ENCODE measurements at regions not wholly inside any gene's neighbourhood (a gene's known extent, or its start where the extent isn't known, plus 50 kb on each side); places are given as distances from the start of the nearest gene placed in this dataset.
A peak's percentile ranks its signal among the peaks of the same experiment; 100 is the strongest.

DNA sequence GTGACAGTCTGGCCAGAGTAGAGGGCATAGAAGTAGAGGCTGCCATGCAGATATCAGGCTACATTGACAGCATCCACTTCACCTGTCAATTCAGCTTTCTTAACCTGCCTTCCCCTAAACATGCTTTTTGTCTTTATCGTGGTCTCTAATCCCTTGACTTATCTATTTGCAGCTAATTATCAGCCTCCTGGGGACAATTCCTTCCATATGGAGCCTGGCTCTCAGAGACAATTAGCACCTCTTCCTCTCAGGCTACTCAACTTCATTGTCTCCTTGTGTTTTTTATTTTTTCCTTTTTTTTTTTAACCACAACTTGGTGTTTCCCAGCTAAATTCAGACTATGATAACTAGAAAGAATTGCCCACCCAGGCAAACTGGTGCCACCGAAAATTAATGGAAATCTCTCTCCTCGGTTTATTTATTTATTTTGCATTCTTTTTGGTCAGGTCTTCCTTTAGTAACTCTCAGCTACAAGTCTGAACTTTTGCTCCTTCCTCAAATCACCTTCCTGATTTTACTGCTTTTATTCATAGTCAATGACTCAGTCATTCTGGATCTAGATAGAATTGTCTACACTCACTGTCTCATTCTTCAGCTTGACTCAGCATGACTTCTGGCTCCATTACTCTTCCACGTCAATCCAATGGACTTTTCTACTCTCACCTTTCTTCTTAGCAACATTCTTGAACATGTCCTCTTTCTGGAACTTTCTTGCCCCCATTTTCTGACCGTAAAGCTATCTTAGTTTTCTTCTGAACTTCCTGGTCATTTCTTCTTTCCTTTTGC is 63.0 kb upstream of the BASP1 start:
- no peak overlapping the region for H3K9ac ChIP-seq (ENCODE audit: low read length)
- H3K4me3 ChIP-seq (ENCODE audit: low read length): no peak overlapping the region
- H3K36me3 ChIP-seq (ENCODE audit: control insufficient read depth, insufficient read depth, low read length, severe bottlenecking): no peaks in the 10 kb centered on the region
- H3K9me3 ChIP-seq (ENCODE audit: control insufficient read depth, low read length): no peaks in the 10 kb centered on the region
- peak; percentile 44 for DNase-seq (ENCODE audit: low read depth)
- H3K4me1 ChIP-seq (ENCODE audit: control insufficient read depth, insufficient read depth, low read length): peaks cover 9% of the 10 kb centered on the region
- H3K27me3 ChIP-seq (replicated peaks; ENCODE audit: control insufficient read depth, insufficient read depth, low read length): no peaks in the 10 kb centered on the region

DNA sequence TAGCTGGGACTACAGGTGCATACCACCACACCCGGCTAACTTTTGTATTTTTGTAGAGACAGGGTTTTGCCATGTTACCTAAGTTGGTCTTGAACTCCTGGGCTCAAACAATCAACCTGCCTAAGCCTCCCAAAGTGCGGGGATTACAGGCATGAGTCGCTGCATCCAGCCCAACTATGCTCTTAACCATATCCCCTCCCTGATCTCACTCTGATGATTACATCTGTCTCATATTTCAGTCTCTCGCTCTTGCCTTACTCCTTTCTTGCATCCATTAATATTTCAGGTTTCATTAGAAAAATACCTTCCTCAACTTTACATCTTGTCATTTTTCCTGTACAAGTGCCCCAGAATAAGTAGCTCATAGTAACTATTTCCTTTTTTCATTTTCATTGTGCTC is 61.0 kb upstream of the BASP1 start:
- H3K27me3 ChIP-seq (replicated peaks; ENCODE audit: control insufficient read depth, insufficient read depth, low read length): no peaks in the 10 kb centered on the region
- H3K4me3 ChIP-seq (ENCODE audit: low read length): no peak overlapping the region
- no peaks in the 10 kb centered on the region for H3K9me3 ChIP-seq (ENCODE audit: control insufficient read depth, low read length)
- no peak for DNase-seq (ENCODE audit: low read depth)
- H3K36me3 ChIP-seq (ENCODE audit: control insufficient read depth, insufficient read depth, low read length, severe bottlenecking): no peaks in the 10 kb centered on the region
- H3K4me1 ChIP-seq (ENCODE audit: control insufficient read depth, insufficient read depth, low read length): peaks cover 9% of the 10 kb centered on the region
- H3K9ac ChIP-seq (ENCODE audit: low read length): no peak overlapping the region

DNA sequence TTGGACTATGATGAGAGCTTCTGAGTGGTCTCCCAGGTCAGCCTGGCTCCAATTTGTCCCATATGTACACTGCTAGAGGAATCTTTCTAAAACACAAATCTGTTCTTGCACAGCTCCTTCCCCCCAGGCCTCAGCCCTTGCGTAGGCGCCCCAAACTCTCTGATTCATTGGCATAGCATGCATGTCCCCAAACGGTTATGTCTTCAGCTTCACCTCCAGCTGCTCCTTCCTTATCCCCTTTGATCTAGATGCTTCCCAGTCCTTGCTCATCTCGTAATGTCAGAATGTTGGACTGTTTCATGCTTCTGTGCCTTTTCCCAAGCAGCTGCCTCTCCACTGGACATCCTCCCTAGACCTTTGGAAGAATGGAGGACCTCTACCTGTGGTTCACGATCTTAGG is 60.1 kb upstream of the BASP1 start:
- peak; percentile 24 for DNase-seq (ENCODE audit: low read depth)
- Histone ChIP-seq H3K36me3 (ENCODE audit: control insufficient read depth, insufficient read depth, low read length, severe bottlenecking) (no peaks in the 10 kb centered on the region), H3K27me3 (replicated peaks; ENCODE audit: control insufficient read depth, insufficient read depth, low read length) (no peaks in the 10 kb centered on the region), H3K9ac (ENCODE audit: low read length) (no peak overlapping the region), H3K4me3 (ENCODE audit: low read length) (no peak overlapping the region), H3K4me1 (ENCODE audit: control insufficient read depth, insufficient read depth, low read length) (peaks cover 9% of the 10 kb centered on the region), H3K9me3 (ENCODE audit: control insufficient read depth, low read length) (no peaks in the 10 kb centered on the region)

DNA sequence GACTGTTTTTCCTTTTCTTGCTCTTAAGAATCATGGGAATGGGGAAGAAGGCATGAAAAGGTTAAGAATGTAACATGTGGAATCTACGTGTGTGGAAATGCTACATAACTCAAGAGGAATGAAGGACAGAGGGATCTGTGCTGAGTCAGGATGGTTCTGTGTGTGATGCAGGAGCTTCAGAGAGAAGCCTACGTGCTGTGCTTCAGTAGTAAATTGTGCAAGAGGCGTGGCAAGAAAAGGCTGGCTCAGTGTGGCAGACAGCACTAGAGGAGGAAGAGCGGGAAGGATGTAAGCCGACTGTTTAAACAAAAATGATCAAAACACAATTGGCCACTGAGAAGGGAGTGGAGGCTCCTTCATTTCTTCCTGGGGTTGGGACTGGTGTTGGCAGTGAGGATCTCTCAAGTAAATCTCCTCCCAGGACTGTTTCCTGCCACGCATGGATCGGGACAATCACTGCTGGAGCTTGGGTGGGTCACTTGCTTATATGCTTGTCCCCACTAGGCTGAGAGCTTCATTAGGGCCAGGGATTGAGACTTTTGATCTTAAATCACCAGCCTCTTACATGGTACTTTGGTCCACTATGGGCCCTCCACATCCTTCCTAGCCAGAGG is 59.4 kb upstream of the BASP1 start:
- H3K9me3 ChIP-seq (ENCODE audit: control insufficient read depth, low read length): no peaks in the 10 kb centered on the region
- H3K9ac ChIP-seq (ENCODE audit: low read length): no peak overlapping the region
- H3K27me3 ChIP-seq (replicated peaks; ENCODE audit: control insufficient read depth, insufficient read depth, low read length): no peaks in the 10 kb centered on the region
- DNase-seq (ENCODE audit: low read depth): peak; percentile 91
- peaks cover 9% of the 10 kb centered on the region for H3K4me1 ChIP-seq (ENCODE audit: control insufficient read depth, insufficient read depth, low read length)
- H3K36me3 ChIP-seq (ENCODE audit: control insufficient read depth, insufficient read depth, low read length, severe bottlenecking): no peaks in the 10 kb centered on the region
- H3K4me3 ChIP-seq (ENCODE audit: low read length): no peak overlapping the region

DNA sequence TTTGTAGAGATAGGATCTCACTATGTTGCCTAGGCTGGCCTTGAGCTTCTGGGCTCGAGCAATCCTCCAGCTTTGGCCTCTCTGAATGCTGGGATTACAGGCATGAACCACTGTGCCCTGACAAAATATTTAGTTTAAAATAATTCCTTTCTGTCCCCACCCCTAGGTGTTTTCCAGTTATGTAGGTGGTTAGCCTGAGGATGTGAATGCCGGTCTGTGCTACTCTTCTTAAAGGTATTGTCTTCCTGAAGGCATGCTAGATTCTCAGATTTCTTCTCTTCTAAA is 56.7 kb upstream of the BASP1 start:
- Histone ChIP-seq H3K36me3 (ENCODE audit: control insufficient read depth, insufficient read depth, low read length, severe bottlenecking) (no peaks in the 10 kb centered on the region), H3K9me3 (ENCODE audit: control insufficient read depth, low read length) (no peaks in the 10 kb centered on the region), H3K4me1 (ENCODE audit: control insufficient read depth, insufficient read depth, low read length) (peaks cover 9% of the 10 kb centered on the region), H3K9ac (ENCODE audit: low read length) (no peak overlapping the region), H3K4me3 (ENCODE audit: low read length) (no peak overlapping the region), H3K27me3 (replicated peaks; ENCODE audit: control insufficient read depth, insufficient read depth, low read length) (peaks cover 2% of the 10 kb centered on the region)
- DNase-seq (ENCODE audit: low read depth): no peak

DNA sequence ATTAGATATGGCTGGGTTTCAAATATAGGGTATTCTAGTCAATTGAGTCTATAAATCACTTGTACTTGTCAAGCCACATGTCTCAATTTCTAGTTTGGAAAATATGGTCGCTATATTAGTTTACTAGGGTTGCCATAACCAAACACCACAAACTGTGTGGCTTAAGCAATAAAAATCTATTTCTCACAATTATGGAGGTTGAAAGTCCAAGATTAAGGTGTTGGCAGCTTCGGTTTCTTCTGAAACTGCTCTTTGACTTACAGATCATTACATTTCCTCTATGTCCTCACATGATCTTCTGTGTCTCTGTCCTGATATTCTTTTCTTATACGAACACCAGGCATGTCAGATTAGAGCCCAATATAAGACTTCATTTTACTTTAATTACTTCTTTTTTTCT is 55.8 kb upstream of the BASP1 start:
- no peaks in the 10 kb centered on the region for H3K36me3 ChIP-seq (ENCODE audit: control insufficient read depth, insufficient read depth, low read length, severe bottlenecking)
- H3K4me3 ChIP-seq (ENCODE audit: low read length): no peak overlapping the region
- peaks cover 9% of the 10 kb centered on the region for H3K4me1 ChIP-seq (ENCODE audit: control insufficient read depth, insufficient read depth, low read length)
- DNase-seq (ENCODE audit: low read depth): no peak
- no peaks in the 10 kb centered on the region for H3K9me3 ChIP-seq (ENCODE audit: control insufficient read depth, low read length)
- no peak overlapping the region for H3K9ac ChIP-seq (ENCODE audit: low read length)
- H3K27me3 ChIP-seq (replicated peaks; ENCODE audit: control insufficient read depth, insufficient read depth, low read length): peaks cover 2% of the 10 kb centered on the region

DNA sequence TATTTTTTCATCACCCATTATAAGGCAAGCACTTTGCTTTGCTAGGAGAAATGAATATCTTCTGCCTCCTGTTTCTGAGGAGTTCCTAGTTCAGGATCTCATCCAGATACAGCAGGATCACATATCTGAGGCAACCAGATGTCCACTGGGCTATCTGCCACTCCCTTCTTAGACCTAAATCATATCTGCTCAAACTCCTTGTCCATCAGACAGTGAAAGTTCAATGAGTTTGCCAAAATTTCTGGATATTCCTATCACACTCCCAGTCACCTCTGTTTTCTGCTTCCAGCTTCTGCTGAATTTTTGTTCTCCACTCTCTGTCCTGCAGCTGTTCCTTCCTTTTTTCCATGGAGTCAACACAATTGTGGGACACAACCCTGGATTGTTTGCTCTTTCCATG is 54.2 kb upstream of the BASP1 start:
- no peaks in the 10 kb centered on the region for H3K9me3 ChIP-seq (ENCODE audit: control insufficient read depth, low read length)
- no peak overlapping the region for H3K9ac ChIP-seq (ENCODE audit: low read length)
- H3K36me3 ChIP-seq (ENCODE audit: control insufficient read depth, insufficient read depth, low read length, severe bottlenecking): no peaks in the 10 kb centered on the region
- peaks cover 2% of the 10 kb centered on the region for H3K27me3 ChIP-seq (replicated peaks; ENCODE audit: control insufficient read depth, insufficient read depth, low read length)
- no peak overlapping the region for H3K4me3 ChIP-seq (ENCODE audit: low read length)
- DNase-seq (ENCODE audit: low read depth): no peak
- peaks cover 13% of the 10 kb centered on the region for H3K4me1 ChIP-seq (ENCODE audit: control insufficient read depth, insufficient read depth, low read length)

DNA sequence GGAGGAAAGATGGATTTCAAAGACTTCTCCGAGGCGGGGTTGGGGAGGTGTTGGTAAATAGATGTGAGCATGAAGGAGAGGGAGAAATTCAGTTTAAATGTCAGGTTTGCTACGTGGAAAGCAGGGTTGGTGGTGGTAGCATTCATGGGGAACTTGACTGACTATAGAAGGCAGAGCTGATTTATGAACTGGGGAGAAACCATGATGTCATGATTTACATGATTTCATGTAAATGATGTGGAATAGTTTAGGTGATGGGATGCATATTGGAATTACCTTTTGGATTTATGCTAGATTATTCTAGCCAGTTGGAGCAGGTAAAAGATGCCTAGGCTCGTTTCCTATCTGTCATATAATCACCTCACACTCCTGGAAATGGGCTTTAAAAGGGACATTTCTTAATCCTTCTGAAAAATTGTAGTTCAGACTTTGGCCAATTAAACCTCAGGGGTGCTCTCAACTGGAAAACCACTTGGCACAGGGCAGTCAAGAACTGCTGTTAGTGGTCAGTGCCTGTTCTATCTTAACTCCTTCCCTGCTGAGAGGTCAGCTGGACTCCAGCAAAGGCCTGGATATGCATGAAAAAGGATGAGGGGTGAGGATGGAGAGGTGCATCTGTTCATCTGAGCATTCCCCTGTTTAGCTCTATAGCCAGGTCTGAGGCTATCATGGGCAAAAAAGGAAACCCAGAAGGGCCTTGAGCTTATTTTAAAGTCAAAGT is 50.1 kb upstream of the BASP1 start:
- DNase-seq (ENCODE audit: low read depth): no peak
- H3K36me3 ChIP-seq (ENCODE audit: control insufficient read depth, insufficient read depth, low read length, severe bottlenecking): no peaks in the 10 kb centered on the region
- no peak overlapping the region for H3K4me3 ChIP-seq (ENCODE audit: low read length)
- H3K9me3 ChIP-seq (ENCODE audit: control insufficient read depth, low read length): no peaks in the 10 kb centered on the region
- H3K9ac ChIP-seq (ENCODE audit: low read length): no peak overlapping the region
- peaks cover 2% of the 10 kb centered on the region for H3K27me3 ChIP-seq (replicated peaks; ENCODE audit: control insufficient read depth, insufficient read depth, low read length)
- peaks cover 26% of the 10 kb centered on the region for H3K4me1 ChIP-seq (ENCODE audit: control insufficient read depth, insufficient read depth, low read length)
